Calu3 (cell line): ENCODE measurements at regions not wholly inside any gene's neighbourhood (a gene's known extent, or its start where the extent isn't known, plus 50 kb on each side); places are given as distances from the start of the nearest gene placed in this dataset.

Source experiments
- BruUV-seq: library from RNA; stranded (reverse); fragments of 400-500 nt; replicated peaks from 2 replicates; lab custom pipeline; 2021; lab: Mats Ljungman, UMichigan
- CTCF ChIA-PET: fragments of 300-600 bp; sonication (Branson Sonifier 250); formaldehyde crosslinking; loops from one replicate; lab custom pipeline; 2022; ENCODE audit warnings: antibody characterized with exemption; lab: Charles Lee
- DNase-seq: peaks from one replicate; pipeline ENCODE4 v3.0.0; 2022
- H3K27ac Mint-ChIP-seq: one replicate; pipeline ENCODE4 v1.8.0; 2022; ENCODE audit warnings: mixed read lengths; ENCODE audit not compliant: unreplicated experiment
- H3K27me3 Mint-ChIP-seq: one replicate; pipeline ENCODE4 v1.8.0; 2022; ENCODE audit warnings: mixed read lengths; ENCODE audit not compliant: unreplicated experiment
- H3K36me3 Mint-ChIP-seq: one replicate; pipeline ENCODE4 v1.8.0; 2022; ENCODE audit warnings: mild to moderate bottlenecking, moderate library complexity, mixed read lengths; ENCODE audit not compliant: insufficient read depth, unreplicated experiment
- H3K4me1 Mint-ChIP-seq: one replicate; pipeline ENCODE4 v1.8.0; 2022; ENCODE audit warnings: mild to moderate bottlenecking, low read depth, mixed read lengths; ENCODE audit not compliant: unreplicated experiment
- H3K4me3 Mint-ChIP-seq: one replicate; pipeline ENCODE4 v1.8.0; 2022; ENCODE audit warnings: mild to moderate bottlenecking, low read depth, moderate library complexity, mixed read lengths; ENCODE audit not compliant: unreplicated experiment
- H3K9me3 Mint-ChIP-seq: one replicate; pipeline ENCODE4 v1.8.0; 2022; ENCODE audit warnings: low read depth, mixed read lengths; ENCODE audit not compliant: unreplicated experiment
- CTCF ChIP-seq: fragments of 200-600 bp; IDR thresholded peaks from one replicate; pipeline ENCODE4 v1.8.0; 2022; ENCODE audit warnings: antibody characterized with exemption; ENCODE audit not compliant: unreplicated experiment
- intact Hi-C: fragments of 100-400 bp; cut with micrococcal nuclease; formaldehyde crosslinking; loops from one replicate; pipeline ENCODE4 v1.10.0; 2022; ENCODE audit not compliant: unreplicated experiment

GRCh38 chr4:174058846-174059245 lies 224.6 kb downstream of the FBXO8 start:
- CTCF ChIA-PET, result no interaction called here
- TF ChIP-seq CTCF, result no peak
- Mint-ChIP-seq H3K27me3 (no peaks in the 10 kb centered on the region), H3K4me3 (no peak overlapping the region), H3K4me1 (no peaks in the 10 kb centered on the region), H3K9me3 (peaks cover 3% of the 10 kb centered on the region), H3K27ac (no peak overlapping the region), H3K36me3 (no peaks in the 10 kb centered on the region)
- no peak for DNase-seq
- BruUV-seq, result no TSS peak
- intact Hi-C loops, result no loop called here

- no peak for DNase-seq
- Mint-ChIP-seq H3K9me3 (peaks cover 3% of the 10 kb centered on the region), H3K27ac (no peak overlapping the region), H3K4me1 (no peaks in the 10 kb centered on the region), H3K27me3 (no peaks in the 10 kb centered on the region), H3K4me3 (no peak overlapping the region), H3K36me3 (no peaks in the 10 kb centered on the region)
- BruUV-seq, result no TSS peak
- CTCF ChIA-PET, result no interaction called here
- no peak for TF ChIP-seq CTCF
- intact Hi-C loops, result no loop called here
These were observed 226.5 kb downstream of the FBXO8 start for GRCh38 chr4:174056959-174057358.

GRCh38 chr4:174055344-174055743 lies 228.1 kb downstream of the FBXO8 start:
- Mint-ChIP-seq H3K27ac (no peak overlapping the region), H3K36me3 (no peaks in the 10 kb centered on the region), H3K4me1 (no peaks in the 10 kb centered on the region), H3K4me3 (no peak overlapping the region), H3K27me3 (no peaks in the 10 kb centered on the region), H3K9me3 (no peaks in the 10 kb centered on the region)
- BruUV-seq, result no TSS peak
- no peak for TF ChIP-seq CTCF
- intact Hi-C loops, result no loop called here
- no peak for DNase-seq
- CTCF ChIA-PET, result no interaction called here

GRCh38 chr4:174053895-174054294 lies 229.6 kb downstream of the FBXO8 start:
- H3K4me1 Mint-ChIP-seq, result no peaks in the 10 kb centered on the region
- no peak overlapping the region for H3K27ac Mint-ChIP-seq
- no peaks in the 10 kb centered on the region for H3K27me3 Mint-ChIP-seq
- H3K36me3 Mint-ChIP-seq, result no peaks in the 10 kb centered on the region
- DNase-seq, result no peak
- TF ChIP-seq CTCF, result no peak
- H3K4me3 Mint-ChIP-seq, result no peak overlapping the region
- intact Hi-C loops, result no loop called here
- no peaks in the 10 kb centered on the region for H3K9me3 Mint-ChIP-seq
- BruUV-seq, result no TSS peak
- CTCF ChIA-PET, result no interaction called here
